ENCODE measurements at regions not wholly inside any gene's neighbourhood (a gene's known extent, or its start where the extent isn't known, plus 50 kb on each side); places are given as distances from the start of the nearest gene placed in this dataset.

- H3K4me3 Mint-ChIP-seq (ENCODE audit: unreplicated experiment), result no peak overlapping the region
- H3K36me3 Mint-ChIP-seq (ENCODE audit: unreplicated experiment), result no peaks in the 10 kb centered on the region
- H3K27me3 Mint-ChIP-seq (ENCODE audit: unreplicated experiment), result peaks cover 29% of the 10 kb centered on the region
- peak; percentile 53 for TF ChIP-seq CTCF (IDR thresholded peaks at IDR 0.05)
- DNase-seq (ENCODE audit: extremely low spot score, unreplicated experiment), result no peak
- H3K4me1 Mint-ChIP-seq (ENCODE audit: unreplicated experiment), result no peaks in the 10 kb centered on the region
- no peaks in the 10 kb centered on the region for H3K9me3 Mint-ChIP-seq (ENCODE audit: unreplicated experiment)
- no peak overlapping the region for H3K27ac Mint-ChIP-seq (ENCODE audit: unreplicated experiment)
Observed at GRCh38 chr16:63720848-63721247, 1401.0 kb downstream of the CDH11 start.

- Mint-ChIP-seq H3K4me3 (ENCODE audit: unreplicated experiment) (no peak overlapping the region), H3K27ac (ENCODE audit: unreplicated experiment) (no peak overlapping the region), H3K4me1 (ENCODE audit: unreplicated experiment) (no peaks in the 10 kb centered on the region), H3K9me3 (ENCODE audit: unreplicated experiment) (no peaks in the 10 kb centered on the region), H3K36me3 (ENCODE audit: unreplicated experiment) (no peaks in the 10 kb centered on the region), H3K27me3 (ENCODE audit: unreplicated experiment) (peaks cover 29% of the 10 kb centered on the region)
- no peak for DNase-seq (ENCODE audit: extremely low spot score, unreplicated experiment)
- no peak for TF ChIP-seq CTCF (IDR thresholded peaks at IDR 0.05)
Observed at GRCh38 chr16:63719926-63720325, 1401.9 kb downstream of the CDH11 start.

GRCh38 chr16:63717806-63718205 is 1404.1 kb downstream of the CDH11 start:
- peaks cover 20% of the 10 kb centered on the region for H3K27me3 Mint-ChIP-seq (ENCODE audit: unreplicated experiment)
- no peaks in the 10 kb centered on the region for H3K36me3 Mint-ChIP-seq (ENCODE audit: unreplicated experiment)

GRCh38 chr16:63714876-63715275 is 1407.0 kb downstream of the CDH11 start:
- peaks cover 12% of the 10 kb centered on the region for H3K27me3 Mint-ChIP-seq (ENCODE audit: unreplicated experiment)
- DNase-seq (ENCODE audit: extremely low spot score, unreplicated experiment), result no peak
- no peaks in the 10 kb centered on the region for H3K9me3 Mint-ChIP-seq (ENCODE audit: unreplicated experiment)
- no peak for TF ChIP-seq CTCF (IDR thresholded peaks at IDR 0.05)
- H3K36me3 Mint-ChIP-seq (ENCODE audit: unreplicated experiment), result no peaks in the 10 kb centered on the region
- no peaks in the 10 kb centered on the region for H3K4me1 Mint-ChIP-seq (ENCODE audit: unreplicated experiment)
- H3K27ac Mint-ChIP-seq (ENCODE audit: unreplicated experiment), result no peak overlapping the region
- H3K4me3 Mint-ChIP-seq (ENCODE audit: unreplicated experiment), result no peak overlapping the region

More at GRCh38 chr16:63717806-63718205, 1404.1 kb downstream of the CDH11 start:
- Mint-ChIP-seq H3K4me1 (ENCODE audit: unreplicated experiment) (no peaks in the 10 kb centered on the region), H3K4me3 (ENCODE audit: unreplicated experiment) (no peak overlapping the region), H3K9me3 (ENCODE audit: unreplicated experiment) (no peaks in the 10 kb centered on the region), H3K27ac (ENCODE audit: unreplicated experiment) (no peak overlapping the region)
- DNase-seq (ENCODE audit: extremely low spot score, unreplicated experiment), result no peak
- no peak for TF ChIP-seq CTCF (IDR thresholded peaks at IDR 0.05)

GRCh38 chr16:63712725-63713124 is 1409.1 kb downstream of the CDH11 start:
- no peak for DNase-seq (ENCODE audit: extremely low spot score, unreplicated experiment)
- Mint-ChIP-seq H3K27me3 (ENCODE audit: unreplicated experiment) (peaks cover 15% of the 10 kb centered on the region), H3K4me3 (ENCODE audit: unreplicated experiment) (no peak overlapping the region), H3K27ac (ENCODE audit: unreplicated experiment) (no peak overlapping the region), H3K9me3 (ENCODE audit: unreplicated experiment) (no peaks in the 10 kb centered on the region), H3K36me3 (ENCODE audit: unreplicated experiment) (no peaks in the 10 kb centered on the region), H3K4me1 (ENCODE audit: unreplicated experiment) (no peaks in the 10 kb centered on the region)
- TF ChIP-seq CTCF (IDR thresholded peaks at IDR 0.05), result no peak
